Neutrophil (primary cell): ENCODE measurements at regions not wholly inside any gene's neighbourhood (a gene's known extent, or its start where the extent isn't known, plus 50 kb on each side); places are given as distances from the start of the nearest gene placed in this dataset.

Source experiments
- H3K27ac ChIP-seq: fragments of 200-600 bp; sonication (generic); 2 replicates; pipeline ENCODE4 v1.5.1; 2016; ENCODE audit warnings: mild to moderate bottlenecking, moderate library complexity
- H3K27me3 ChIP-seq: fragments of 200-600 bp; sonication (generic); 2 replicates; pipeline ENCODE4 v1.6.0; 2016; ENCODE audit warnings: mild to moderate bottlenecking
- H3K36me3 ChIP-seq: fragments of 200-600 bp; sonication (generic); 2 replicates; pipeline ENCODE4 v1.5.1; 2017
- H3K4me1 ChIP-seq, 2 experiments: fragments of 200-600 bp in 1 of 2; sonication (generic) in 1 of 2; 1 replicate in 1 of 2; 2 replicates in 1 of 2; pipeline versions ENCODE4 v1.5.1 to v1.6.1; 2013 to 2016; ENCODE audit warnings: low read depth in 1 of 2, low read length in 1 of 2, mild to moderate bottlenecking in 1 of 2, moderate library complexity in 1 of 2; ENCODE audit not compliant: control insufficient read depth in 1 of 2, insufficient read depth in 1 of 2
- H3K4me3 ChIP-seq, 2 experiments: fragments of 200-600 bp in 1 of 2; sonication (generic) in 1 of 2; 1 replicate in 1 of 2; 2 replicates in 1 of 2; pipeline ENCODE4 v1.5.1; 2013 to 2016; ENCODE audit warnings: low read depth in 1 of 2, low read length in 1 of 2, mild to moderate bottlenecking in 1 of 2, moderate library complexity in 1 of 2
- H3K9me3 ChIP-seq: fragments of 200-600 bp; sonication (generic); 2 replicates; pipeline ENCODE4 v1.5.1; 2016
- CTCF ChIP-seq: fragments of 200-600 bp; sonication (generic); IDR thresholded peaks from 2 replicates; pipeline ENCODE4 v1.5.1; 2016; ENCODE audit warnings: antibody characterized with exemption

DNA sequence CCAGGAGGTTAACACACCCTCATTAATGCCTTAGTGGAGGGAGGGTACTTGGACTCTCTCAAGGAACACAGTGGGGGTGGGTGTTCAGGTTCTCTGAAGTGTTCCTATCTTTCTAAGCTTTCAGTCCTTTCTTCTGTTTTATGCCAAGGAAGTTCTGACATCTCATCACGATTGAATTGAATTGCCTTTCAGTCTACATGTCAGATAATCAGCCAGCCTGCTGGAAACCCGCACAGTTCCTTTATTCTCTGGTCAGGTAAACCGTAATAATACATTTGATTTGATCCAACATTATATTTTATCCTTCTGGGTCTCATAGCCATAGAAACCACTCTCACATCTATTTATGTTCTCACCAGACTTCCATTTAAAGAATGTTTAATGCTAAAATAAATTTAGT, 339.0 kb downstream of the RWDD3 start:
- Histone ChIP-seq H3K9me3 (no peaks in the 10 kb centered on the region), H3K27ac (no peak overlapping the region), H3K4me3 (no peak overlapping the region), H3K36me3 (no peaks in the 10 kb centered on the region), H3K4me1 (no peaks in the 10 kb centered on the region), H3K27me3 (no peaks in the 10 kb centered on the region)
- TF ChIP-seq CTCF = no peak

- no peaks in the 10 kb centered on the region for H3K27me3 ChIP-seq
- no peak for TF ChIP-seq CTCF
- no peaks in the 10 kb centered on the region for H3K4me1 ChIP-seq
- H3K36me3 ChIP-seq = no peaks in the 10 kb centered on the region
- no peak overlapping the region for H3K4me3 ChIP-seq
- H3K27ac ChIP-seq = no peak overlapping the region
- no peaks in the 10 kb centered on the region for H3K9me3 ChIP-seq
Observed at GRCh38 chr1:95575291-95575690, 341.3 kb downstream of the RWDD3 start.

DNA sequence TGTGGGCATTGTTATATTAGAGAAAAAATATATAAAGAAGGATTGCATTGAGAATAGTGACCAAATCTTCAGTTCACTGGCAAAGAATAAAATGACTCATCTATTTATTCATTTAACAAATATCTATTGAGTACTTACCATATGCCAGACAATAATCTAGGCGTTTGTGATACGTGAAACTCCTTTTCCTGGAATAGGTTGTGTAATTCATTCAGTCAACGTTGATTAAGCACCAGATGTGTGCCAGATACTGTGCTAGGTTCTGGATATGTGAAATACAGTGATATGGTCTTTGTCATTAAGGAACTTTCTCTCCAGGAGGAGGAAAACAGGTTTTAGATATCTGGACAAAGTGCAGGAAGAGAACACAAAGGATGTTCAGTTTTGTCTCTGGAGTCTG, 344.5 kb downstream of the RWDD3 start:
- TF ChIP-seq CTCF = no peak
- Histone ChIP-seq H3K4me3 (no peak overlapping the region), H3K27me3 (no peaks in the 10 kb centered on the region), H3K36me3 (no peaks in the 10 kb centered on the region), H3K4me1 (no peaks in the 10 kb centered on the region), H3K9me3 (no peaks in the 10 kb centered on the region), H3K27ac (no peak overlapping the region)

DNA sequence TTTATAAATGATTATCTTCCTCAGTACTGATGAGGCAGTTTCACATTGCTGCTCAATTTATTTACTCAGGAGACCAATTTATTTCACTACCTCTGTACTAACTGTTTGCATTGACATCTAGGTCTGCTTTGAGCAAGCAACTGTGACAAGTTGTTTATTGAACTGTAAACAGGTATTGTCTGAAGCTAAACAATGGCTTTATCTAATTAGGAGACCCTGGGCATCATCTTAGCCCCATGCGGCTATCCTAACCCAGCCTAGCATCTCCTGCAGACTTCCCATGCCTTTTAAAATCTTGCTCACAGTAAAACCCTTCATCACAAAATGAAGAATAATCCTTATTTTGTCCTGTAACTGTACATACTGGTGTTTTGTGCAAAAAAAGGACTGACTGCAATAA, 348.2 kb downstream of the RWDD3 start:
- no peaks in the 10 kb centered on the region for H3K27me3 ChIP-seq
- H3K4me1 ChIP-seq = no peaks in the 10 kb centered on the region
- no peak overlapping the region for H3K4me3 ChIP-seq
- H3K9me3 ChIP-seq = no peaks in the 10 kb centered on the region
- no peaks in the 10 kb centered on the region for H3K36me3 ChIP-seq
- H3K27ac ChIP-seq = no peak overlapping the region
- TF ChIP-seq CTCF = no peak

- TF ChIP-seq CTCF = no peak
- Histone ChIP-seq H3K27ac (no peak overlapping the region), H3K36me3 (no peaks in the 10 kb centered on the region), H3K4me3 (no peak overlapping the region), H3K27me3 (no peaks in the 10 kb centered on the region), H3K4me1 (no peaks in the 10 kb centered on the region), H3K9me3 (no peaks in the 10 kb centered on the region)
Observed at GRCh38 chr1:95582746-95583145, 348.7 kb downstream of the RWDD3 start.

- Histone ChIP-seq H3K4me3 (no peak overlapping the region), H3K9me3 (no peaks in the 10 kb centered on the region), H3K27ac (no peak overlapping the region), H3K4me1 (no peaks in the 10 kb centered on the region), H3K36me3 (no peaks in the 10 kb centered on the region), H3K27me3 (no peaks in the 10 kb centered on the region)
- no peak for TF ChIP-seq CTCF
Observed at GRCh38 chr1:95583661-95584210, 349.7 kb downstream of the RWDD3 start.
